ENCODE measurements at regions not wholly inside any gene's neighbourhood (a gene's known extent, or its start where the extent isn't known, plus 50 kb on each side); places are given as distances from the start of the nearest gene placed in this dataset.

DNA sequence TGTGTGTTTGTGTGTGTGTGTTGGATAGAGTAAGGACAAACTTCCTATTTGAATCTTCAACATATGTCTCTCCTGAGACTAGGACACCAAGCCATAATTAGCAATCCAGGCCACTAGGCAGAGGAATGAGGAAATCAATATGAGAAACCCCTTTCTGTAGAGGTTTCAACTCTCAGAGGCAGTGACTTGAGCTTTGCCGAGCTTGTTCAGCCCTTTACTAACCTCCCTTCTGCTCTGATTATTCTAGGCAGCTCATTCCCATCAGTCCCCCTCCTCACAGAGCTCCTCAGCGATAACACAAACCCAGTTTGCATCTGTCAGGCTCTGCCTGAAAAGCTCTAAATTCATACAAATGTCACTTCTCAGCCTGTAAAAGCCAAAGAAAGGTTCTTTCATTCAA, 1030.3 kb downstream of the CDH8 start:
- H3K4me1 ChIP-seq (ENCODE audit: control insufficient read depth, insufficient read depth, low read length): no peaks in the 10 kb centered on the region
- intact Hi-C loops (cut with micrococcal nuclease; ENCODE audit: unreplicated experiment) (no loop called here), in situ Hi-C loops (cut with HindIII; ENCODE audit: low pct_unique_long_range_greater_than_20kb, low sequenced_read_pairs) (no loop called here)
- ATAC-seq (no peak), DNase-seq (ENCODE audit: low read depth, low spot score) (no peak)
- CTCF ChIA-PET: no interaction called here
- H3K27me3 ChIP-seq (ENCODE audit: control insufficient read depth, insufficient read depth, low read length): no peaks in the 10 kb centered on the region
- H3K27ac ChIP-seq (ENCODE audit: low read length): no peak overlapping the region
- no TSS peak for BruUV-seq (replicated peaks)
- H3K9me3 ChIP-seq (ENCODE audit: control insufficient read depth, insufficient read depth, low read depth, low read length): no peaks in the 10 kb centered on the region
- H3K4me3 ChIP-seq (ENCODE audit: low read depth in 2 of 2, low read length in 2 of 2): no peak overlapping the region
- POLR2A ChIA-PET: no interaction called here
- H3K36me3 ChIP-seq (ENCODE audit: control insufficient read depth, insufficient read depth, low read length): no peaks in the 10 kb centered on the region
- no peak for TF ChIP-seq TCF7L2 (IDR thresholded peaks at IDR 0.05; ENCODE audit: low read depth, low read length)
- TF ChIP-seq, protein P1, sequence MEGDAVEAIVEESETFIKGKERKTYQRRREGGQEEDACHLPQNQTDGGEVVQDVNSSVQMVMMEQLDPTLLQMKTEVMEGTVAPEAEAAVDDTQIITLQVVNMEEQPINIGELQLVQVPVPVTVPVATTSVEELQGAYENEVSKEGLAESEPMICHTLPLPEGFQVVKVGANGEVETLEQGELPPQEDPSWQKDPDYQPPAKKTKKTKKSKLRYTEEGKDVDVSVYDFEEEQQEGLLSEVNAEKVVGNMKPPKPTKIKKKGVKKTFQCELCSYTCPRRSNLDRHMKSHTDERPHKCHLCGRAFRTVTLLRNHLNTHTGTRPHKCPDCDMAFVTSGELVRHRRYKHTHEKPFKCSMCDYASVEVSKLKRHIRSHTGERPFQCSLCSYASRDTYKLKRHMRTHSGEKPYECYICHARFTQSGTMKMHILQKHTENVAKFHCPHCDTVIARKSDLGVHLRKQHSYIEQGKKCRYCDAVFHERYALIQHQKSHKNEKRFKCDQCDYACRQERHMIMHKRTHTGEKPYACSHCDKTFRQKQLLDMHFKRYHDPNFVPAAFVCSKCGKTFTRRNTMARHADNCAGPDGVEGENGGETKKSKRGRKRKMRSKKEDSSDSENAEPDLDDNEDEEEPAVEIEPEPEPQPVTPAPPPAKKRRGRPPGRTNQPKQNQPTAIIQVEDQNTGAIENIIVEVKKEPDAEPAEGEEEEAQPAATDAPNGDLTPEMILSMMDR (IDR thresholded peaks at IDR 0.05): no peak
- TF ChIP-seq SIN3A (IDR thresholded peaks at IDR 0.05; ENCODE audit: borderline replicate concordance, insufficient read depth, low read depth, low read length): no peak
- TF ChIP-seq POLR2AphosphoS5 (IDR thresholded peaks at IDR 0.05; ENCODE audit: low read depth, low read length): no peak

GRCh38 chr16:61002479-61003204, 1033.6 kb downstream of the CDH8 start:
- intact Hi-C loops (cut with micrococcal nuclease; ENCODE audit: unreplicated experiment): no loop called here
- no peaks in the 10 kb centered on the region for H3K9me3 ChIP-seq (ENCODE audit: control insufficient read depth, insufficient read depth, low read depth, low read length)
- TF ChIP-seq, protein P1 (IDR thresholded peaks at IDR 0.05): no peak
- TF ChIP-seq SIN3A (IDR thresholded peaks at IDR 0.05; ENCODE audit: borderline replicate concordance, insufficient read depth, low read depth, low read length): no peak
- in situ Hi-C loops (cut with HindIII; ENCODE audit: low pct_unique_long_range_greater_than_20kb, low sequenced_read_pairs): no loop called here
- H3K4me1 ChIP-seq (ENCODE audit: control insufficient read depth, insufficient read depth, low read length): no peaks in the 10 kb centered on the region
- BruUV-seq (replicated peaks): no TSS peak
- no peaks in the 10 kb centered on the region for H3K36me3 ChIP-seq (ENCODE audit: control insufficient read depth, insufficient read depth, low read length)
- ATAC-seq (no peak), DNase-seq (ENCODE audit: low read depth, low spot score) (no peak)
- H3K27ac ChIP-seq (ENCODE audit: low read length): no peak overlapping the region
- H3K4me3 ChIP-seq (ENCODE audit: low read depth in 2 of 2, low read length in 2 of 2): no peak overlapping the region
- no peaks in the 10 kb centered on the region for H3K27me3 ChIP-seq (ENCODE audit: control insufficient read depth, insufficient read depth, low read length)
- POLR2A ChIA-PET: no interaction called here
- CTCF ChIA-PET: no interaction called here

GRCh38 chr16:60991886-60992285, 1044.4 kb downstream of the CDH8 start:
- BruUV-seq (replicated peaks): no TSS peak
- intact Hi-C loops (cut with micrococcal nuclease; ENCODE audit: unreplicated experiment): no loop called here
- in situ Hi-C loops (cut with HindIII; ENCODE audit: low pct_unique_long_range_greater_than_20kb, low sequenced_read_pairs): no loop called here

More at GRCh38 chr16:60991886-60992285, 1044.4 kb downstream of the CDH8 start:
- Histone ChIP-seq H3K4me3 (ENCODE audit: low read depth in 2 of 2, low read length in 2 of 2) (no peak overlapping the region), H3K36me3 (ENCODE audit: control insufficient read depth, insufficient read depth, low read length) (no peaks in the 10 kb centered on the region), H3K9me3 (ENCODE audit: control insufficient read depth, insufficient read depth, low read depth, low read length) (no peaks in the 10 kb centered on the region), H3K27me3 (ENCODE audit: control insufficient read depth, insufficient read depth, low read length) (no peaks in the 10 kb centered on the region), H3K4me1 (ENCODE audit: control insufficient read depth, insufficient read depth, low read length) (no peaks in the 10 kb centered on the region), H3K27ac (ENCODE audit: low read length) (no peak overlapping the region)
- DNase-seq (ENCODE audit: low read depth, low spot score) (no peak), ATAC-seq (no peak)
- ChIA-PET POLR2A (interaction anchor here (0.7 kb wide), 1 partner anchor 107 kb away, joined by 5 read pairs; no protein-coding TSS in a partner anchor), CTCF (no interaction called here)
- TF ChIP-seq, protein P1 (IDR thresholded peaks at IDR 0.05): no peak
- TF ChIP-seq POLR2AphosphoS5 (IDR thresholded peaks at IDR 0.05; ENCODE audit: low read depth, low read length) (no peak), SIN3A (IDR thresholded peaks at IDR 0.05; ENCODE audit: borderline replicate concordance, insufficient read depth, low read depth, low read length) (no peak)
- TF ChIP-seq, protein P2, sequence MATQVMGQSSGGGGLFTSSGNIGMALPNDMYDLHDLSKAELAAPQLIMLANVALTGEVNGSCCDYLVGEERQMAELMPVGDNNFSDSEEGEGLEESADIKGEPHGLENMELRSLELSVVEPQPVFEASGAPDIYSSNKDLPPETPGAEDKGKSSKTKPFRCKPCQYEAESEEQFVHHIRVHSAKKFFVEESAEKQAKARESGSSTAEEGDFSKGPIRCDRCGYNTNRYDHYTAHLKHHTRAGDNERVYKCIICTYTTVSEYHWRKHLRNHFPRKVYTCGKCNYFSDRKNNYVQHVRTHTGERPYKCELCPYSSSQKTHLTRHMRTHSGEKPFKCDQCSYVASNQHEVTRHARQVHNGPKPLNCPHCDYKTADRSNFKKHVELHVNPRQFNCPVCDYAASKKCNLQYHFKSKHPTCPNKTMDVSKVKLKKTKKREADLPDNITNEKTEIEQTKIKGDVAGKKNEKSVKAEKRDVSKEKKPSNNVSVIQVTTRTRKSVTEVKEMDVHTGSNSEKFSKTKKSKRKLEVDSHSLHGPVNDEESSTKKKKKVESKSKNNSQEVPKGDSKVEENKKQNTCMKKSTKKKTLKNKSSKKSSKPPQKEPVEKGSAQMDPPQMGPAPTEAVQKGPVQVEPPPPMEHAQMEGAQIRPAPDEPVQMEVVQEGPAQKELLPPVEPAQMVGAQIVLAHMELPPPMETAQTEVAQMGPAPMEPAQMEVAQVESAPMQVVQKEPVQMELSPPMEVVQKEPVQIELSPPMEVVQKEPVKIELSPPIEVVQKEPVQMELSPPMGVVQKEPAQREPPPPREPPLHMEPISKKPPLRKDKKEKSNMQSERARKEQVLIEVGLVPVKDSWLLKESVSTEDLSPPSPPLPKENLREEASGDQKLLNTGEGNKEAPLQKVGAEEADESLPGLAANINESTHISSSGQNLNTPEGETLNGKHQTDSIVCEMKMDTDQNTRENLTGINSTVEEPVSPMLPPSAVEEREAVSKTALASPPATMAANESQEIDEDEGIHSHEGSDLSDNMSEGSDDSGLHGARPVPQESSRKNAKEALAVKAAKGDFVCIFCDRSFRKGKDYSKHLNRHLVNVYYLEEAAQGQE (IDR thresholded peaks at IDR 0.05; ENCODE audit: insufficient read depth in 1 of 2, low read depth in 2 of 2, low read length in 1 of 2): no peak

All from Panc1 (cell line).